ENCODE measurements at regions not wholly inside any gene's neighbourhood (a gene's known extent, or its start where the extent isn't known, plus 50 kb on each side); places are given as distances from the start of the nearest gene placed in this dataset.

GRCh38 chr11:98060759-98061158 is 960.0 kb upstream of the CNTN5 start:
- TF ChIP-seq POLR2AphosphoS5 (IDR thresholded peaks at IDR 0.05; ENCODE audit: low read depth, low read length) (no peak), POLR2A (IDR thresholded peaks at IDR 0.05; ENCODE audit: low read depth, low read length) (no peak), SPI1 (IDR thresholded peaks at IDR 0.05; ENCODE audit: low read depth, low read length) (no peak)

Measured in GM12891 (cell line).